ENCODE measurements at regions not wholly inside any gene's neighbourhood (a gene's known extent, or its start where the extent isn't known, plus 50 kb on each side); places are given as distances from the start of the nearest gene placed in this dataset.
"Not testable (repeated sequence)": the region's sequence is repeated elsewhere in the genome, so short reads cannot be mapped to it uniquely, and the experiment has no call there.

GRCh38 chr1:201645000-201645399 is 106.1 kb downstream of the NAV1 start:
- TF ChIP-seq CTCF, POLR2A (IDR thresholded peaks at IDR 0.05): not testable (repeated sequence)

Measured in thyroid gland (tissue), 4 donors.